GM19035 (cell line): ENCODE measurements at regions not wholly inside any gene's neighbourhood (a gene's known extent, or its start where the extent isn't known, plus 50 kb on each side); places are given as distances from the start of the nearest gene placed in this dataset.
A peak's percentile ranks its signal among the peaks of the same experiment; 100 is the strongest.
"Not testable (repeated sequence)": the region's sequence is repeated elsewhere in the genome, so short reads cannot be mapped to it uniquely, and the experiment has no call there.

Experiments
- ATAC-seq: cut with Tn5 transposase; IDR thresholded peaks from one replicate; pipeline ENCODE4 v1.9.1; 2021; ENCODE audit not compliant: unreplicated experiment

GRCh38 chr4:138579146-138579545 is 337.0 kb upstream of the SLC7A11 start:
- no peak for ATAC-seq

- not testable (repeated sequence) for ATAC-seq
These were observed 335.7 kb upstream of the SLC7A11 start for GRCh38 chr4:138577826-138578225.

DNA sequence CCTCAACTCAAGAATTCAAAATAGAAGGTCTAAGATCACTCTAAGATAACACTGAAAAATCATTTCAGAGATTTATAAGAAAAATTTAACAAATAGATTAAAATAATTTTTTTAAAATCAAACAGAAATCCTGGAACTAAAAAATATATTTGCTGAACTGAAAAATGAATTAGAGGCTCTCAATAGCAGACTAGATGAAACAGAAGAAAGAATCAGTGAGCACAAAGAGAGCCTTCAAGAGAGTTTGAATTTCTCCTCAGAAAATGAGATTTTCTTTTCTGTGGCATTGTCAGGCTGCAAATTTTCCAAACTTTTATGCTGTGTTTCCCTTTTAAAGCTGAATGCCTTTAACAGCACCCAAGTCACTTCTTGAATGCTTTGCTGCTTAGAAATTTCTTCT is 335.0 kb upstream of the SLC7A11 start:
- no peak for ATAC-seq

- ATAC-seq: no peak
These were observed 334.5 kb upstream of the SLC7A11 start for GRCh38 chr4:138576684-138577083.

DNA sequence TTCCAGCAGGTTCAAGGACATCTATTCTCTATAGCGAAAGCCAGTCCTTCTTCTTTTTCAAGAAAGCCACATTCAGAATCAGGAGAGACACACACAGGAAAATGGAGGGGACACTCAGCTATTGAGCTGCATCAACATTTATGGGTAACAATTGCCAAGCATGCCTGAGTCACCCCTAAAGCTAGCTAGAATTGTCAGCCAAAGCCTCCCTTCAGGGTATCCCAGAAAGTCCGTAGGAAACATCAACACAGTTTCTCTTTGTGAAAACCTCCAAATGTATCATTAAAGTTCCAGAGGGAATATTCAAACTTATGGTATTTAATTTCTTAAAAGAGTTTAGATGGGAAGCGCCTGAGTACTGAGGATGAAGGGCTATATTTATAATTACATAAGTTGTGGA is 331.1 kb upstream of the SLC7A11 start:
- ATAC-seq: no peak

DNA sequence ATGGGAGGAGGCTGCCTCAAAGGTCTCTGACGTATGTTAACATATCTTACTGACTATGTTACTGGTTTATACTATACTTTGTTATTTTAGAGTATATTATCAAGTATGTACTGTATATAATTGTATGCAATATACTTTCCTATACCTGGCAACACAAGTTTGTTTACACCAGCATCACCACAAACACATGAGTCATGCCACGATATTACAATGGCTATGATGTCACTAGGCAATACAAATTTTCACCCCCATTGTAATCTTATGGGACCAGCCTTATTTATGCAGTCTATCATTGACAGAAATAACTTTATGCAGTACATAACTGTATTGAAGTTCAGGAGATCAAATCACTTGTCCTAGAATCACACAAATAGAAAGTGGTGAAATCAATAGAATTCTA is 329.9 kb upstream of the SLC7A11 start:
- ATAC-seq: no peak

GRCh38 chr4:138567696-138568095 is 325.5 kb upstream of the SLC7A11 start:
- no peak for ATAC-seq

DNA sequence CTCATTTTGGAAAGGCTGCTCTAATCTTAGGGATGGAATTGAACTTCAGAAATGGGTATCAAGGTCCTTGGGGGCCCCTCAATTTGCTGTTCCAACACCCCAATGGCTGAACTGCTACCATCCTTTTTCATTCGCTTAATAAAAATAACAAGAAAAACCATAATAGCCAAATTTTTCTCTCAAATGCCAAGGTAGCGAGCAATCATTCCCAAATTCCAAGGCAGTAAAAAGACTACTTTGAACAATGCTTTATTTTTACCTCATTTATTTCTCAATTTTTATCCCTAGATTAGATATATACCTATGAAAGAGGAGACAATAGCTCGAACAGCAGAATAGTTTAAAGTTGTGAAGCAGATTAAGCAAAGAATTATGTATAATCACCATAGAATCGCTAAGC is 323.4 kb upstream of the SLC7A11 start:
- ATAC-seq: no peak

GRCh38 chr4:138562544-138562991 is 320.4 kb upstream of the SLC7A11 start:
- ATAC-seq: no peak

- ATAC-seq: no peak
These were observed 319.8 kb upstream of the SLC7A11 start for GRCh38 chr4:138561906-138562305.

DNA sequence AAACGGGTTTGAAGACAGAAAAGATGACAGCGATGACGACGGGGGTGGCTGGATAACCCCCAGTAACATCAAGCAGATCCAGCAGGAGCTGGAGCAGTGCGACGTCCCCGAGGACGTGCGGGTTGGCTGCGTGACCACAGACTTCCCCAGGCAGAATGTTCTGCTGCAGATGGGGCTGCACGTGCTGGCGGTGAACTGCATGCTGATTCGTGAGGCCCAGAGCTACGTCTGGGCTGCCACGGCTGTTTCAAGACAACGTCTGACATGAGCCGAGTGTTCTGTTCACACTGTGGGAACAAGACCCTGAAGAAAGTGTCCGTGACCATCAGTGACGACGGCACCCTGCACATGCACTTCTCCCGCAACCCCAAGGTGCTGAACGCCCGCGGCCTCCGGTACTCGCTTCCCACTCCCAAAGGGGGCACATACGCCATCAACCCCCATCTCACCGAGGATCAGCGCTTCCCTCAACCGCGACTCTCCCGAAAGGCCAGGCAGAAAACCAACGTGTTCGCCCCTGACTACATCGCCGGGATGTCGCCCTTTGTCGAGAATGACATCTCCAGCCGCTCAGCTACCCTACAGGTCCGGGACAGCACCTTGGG is 319.2 kb upstream of the SLC7A11 start:
- ATAC-seq: no peak

- ATAC-seq: no peak
These were observed 318.3 kb upstream of the SLC7A11 start for GRCh38 chr4:138560448-138560847.

- no peak for ATAC-seq
These were observed 316.7 kb upstream of the SLC7A11 start for GRCh38 chr4:138558886-138559285.

GRCh38 chr4:138555584-138555983 is 313.4 kb upstream of the SLC7A11 start:
- ATAC-seq: peak; percentile 73

DNA sequence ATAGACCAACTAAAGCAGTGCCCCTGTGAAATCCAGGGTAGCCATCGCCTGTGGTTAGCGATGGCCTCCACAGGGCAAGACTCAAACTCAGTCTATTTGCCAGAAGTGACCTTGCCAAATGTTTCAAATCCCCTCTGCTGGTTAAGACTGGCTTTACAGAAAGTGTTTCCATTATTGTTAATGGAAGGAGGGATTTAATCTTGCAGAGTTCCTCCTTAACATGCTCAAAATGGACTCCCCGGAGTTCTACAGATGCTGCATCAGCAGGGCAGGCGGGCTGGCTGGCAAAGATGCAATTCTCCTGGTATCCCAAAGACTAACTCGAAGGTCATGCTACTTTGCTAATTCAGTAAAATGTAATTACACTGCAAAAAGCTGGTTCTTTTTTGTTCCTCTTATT is 313.0 kb upstream of the SLC7A11 start:
- no peak for ATAC-seq

GRCh38 chr4:138553001-138553845 is 311.1 kb upstream of the SLC7A11 start:
- ATAC-seq: no peak

DNA sequence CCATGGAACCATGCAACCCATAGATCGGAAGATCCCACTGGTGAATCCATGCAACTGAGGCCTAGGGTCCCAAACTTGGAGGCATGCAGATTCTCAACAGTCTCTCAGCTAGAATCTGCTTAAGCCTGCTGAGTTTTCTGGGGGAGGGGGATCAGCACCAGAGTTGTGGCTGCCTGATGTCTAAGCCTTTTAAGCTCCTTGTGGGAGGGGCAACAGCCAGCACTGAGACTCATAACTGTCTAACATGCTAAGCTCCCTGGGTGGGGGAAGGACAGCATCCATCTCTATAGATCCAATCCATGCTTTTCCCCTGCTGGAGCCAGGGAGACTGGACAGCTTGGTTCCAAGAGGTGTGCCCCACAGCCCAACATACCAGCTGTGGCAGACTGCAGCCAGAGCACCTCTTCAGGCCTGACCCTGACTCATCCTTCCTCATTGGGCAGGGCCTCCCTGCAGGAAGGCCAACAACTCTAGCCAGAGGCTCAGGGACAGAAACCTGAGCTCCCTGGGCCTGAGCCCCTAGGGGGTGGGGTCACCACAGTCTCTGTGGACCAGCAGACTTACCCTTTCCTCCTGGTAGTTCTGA is 300.1 kb upstream of the SLC7A11 start:
- no peak for ATAC-seq

DNA sequence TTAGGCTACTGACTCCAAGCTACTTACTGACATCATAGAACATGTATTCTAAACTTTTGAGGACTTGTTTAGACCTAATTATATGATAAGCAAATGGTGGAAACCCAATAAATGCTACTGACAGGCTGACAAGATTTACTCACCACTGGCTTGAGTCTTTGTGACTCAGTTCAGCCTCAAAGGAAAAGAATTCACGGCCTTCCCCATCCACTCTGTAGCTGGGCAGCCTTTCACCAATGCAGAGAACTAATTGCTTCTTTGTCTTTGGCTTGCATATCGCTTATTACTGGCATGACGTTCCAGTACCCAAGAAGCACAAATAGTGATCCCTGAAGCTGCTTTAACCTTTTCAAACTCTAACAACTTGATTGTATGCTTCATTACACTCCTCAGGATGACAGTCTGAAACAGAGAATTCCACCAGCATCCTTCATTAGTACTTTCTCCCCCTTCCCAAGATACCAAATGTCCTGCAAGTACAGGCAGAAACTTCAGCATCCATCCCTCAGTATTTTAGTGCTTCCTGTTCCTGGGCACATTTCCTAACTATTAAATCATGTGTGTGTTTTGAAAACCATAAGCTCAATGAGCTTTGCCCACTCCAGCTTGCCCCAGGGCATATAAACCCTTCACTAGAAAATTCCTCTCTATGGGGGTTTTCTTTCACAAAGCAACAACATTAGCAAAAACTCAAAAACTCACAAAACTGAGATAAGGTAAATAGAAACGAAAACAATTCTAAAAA is 298.1 kb upstream of the SLC7A11 start:
- ATAC-seq: no peak

DNA sequence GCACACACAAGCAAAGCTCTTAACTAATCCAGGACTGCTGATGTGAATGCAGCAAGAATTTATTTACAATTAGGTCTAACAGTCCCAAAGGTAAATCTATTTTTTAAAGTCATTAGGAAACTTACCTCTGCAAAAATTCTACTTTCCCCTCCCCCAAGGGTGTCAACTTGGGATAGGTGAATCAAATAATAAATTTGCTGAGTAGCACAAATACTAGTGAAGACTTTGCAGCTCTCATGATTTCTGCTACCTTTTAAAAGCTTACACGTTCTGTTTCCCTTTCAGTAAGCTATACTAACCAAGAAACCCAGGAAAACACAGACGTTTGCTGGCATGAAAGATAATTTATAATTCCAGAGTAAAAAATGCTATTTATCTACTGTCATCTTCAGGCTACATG is 296.6 kb upstream of the SLC7A11 start:
- no peak for ATAC-seq

- no peak for ATAC-seq
These were observed 295.8 kb upstream of the SLC7A11 start for GRCh38 chr4:138537731-138538490.

DNA sequence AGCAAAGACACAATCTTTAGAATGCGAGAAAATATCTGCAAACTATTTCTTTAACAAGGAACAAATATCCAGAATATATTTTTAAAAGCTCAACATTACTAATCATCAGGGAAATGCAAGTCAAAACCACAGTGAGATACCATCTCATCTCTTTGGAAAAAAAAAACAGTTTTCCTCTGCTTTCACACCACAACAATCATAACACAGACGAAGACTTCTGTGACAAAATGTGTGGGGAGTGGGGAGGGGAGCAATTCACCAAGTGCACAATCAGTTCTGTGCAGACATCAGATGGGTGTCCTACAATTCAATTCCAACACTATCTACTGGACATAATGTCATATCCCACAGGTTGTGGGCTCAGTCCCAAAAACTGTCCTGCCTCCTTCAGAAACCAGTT is 293.2 kb upstream of the SLC7A11 start:
- ATAC-seq: no peak
